Fibroblast of mammary gland (primary cell): ENCODE measurements at regions not wholly inside any gene's neighbourhood (a gene's known extent, or its start where the extent isn't known, plus 50 kb on each side); places are given as distances from the start of the nearest gene placed in this dataset.

Experiments used
- DNase-seq: peaks from one replicate; pipeline ENCODE4 v3.0.0-alpha.2; 2010; ENCODE audit warnings: low read depth
- H3K4me3 ChIP-seq: 2 replicates; pipeline ENCODE4 v1.5.1; 2011; ENCODE audit warnings: low read depth, mild to moderate bottlenecking, low read length, moderate library complexity; ENCODE audit not compliant: control insufficient read depth
- TF ChIP-seq, protein P1 (sequence below): conservative IDR thresholded peaks from 2 replicates; pipeline ENCODE4 v1.5.1; 2011; ENCODE audit warnings: low read depth, low read length, inconsistent platforms; ENCODE audit not compliant: control insufficient read depth, insufficient read depth

DNA sequence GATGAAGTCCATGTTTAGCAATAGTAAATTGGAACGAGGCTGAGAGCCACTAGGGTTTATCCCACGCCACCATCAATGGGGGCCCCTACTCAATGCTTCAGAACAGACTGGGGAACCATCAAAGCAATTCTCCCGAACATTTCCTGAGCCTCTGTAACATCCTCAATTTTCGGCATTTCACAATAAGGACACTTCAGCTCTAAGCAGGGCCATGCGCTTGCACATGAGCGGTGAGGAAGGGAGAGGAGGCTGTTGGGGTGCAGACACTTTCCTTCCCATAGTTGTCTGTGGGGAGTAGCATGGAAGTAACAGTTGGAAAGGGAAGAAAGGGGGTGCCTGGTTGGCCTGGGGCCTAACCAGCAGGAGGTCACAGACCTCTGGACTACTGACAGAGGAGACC lies 129.9 kb upstream of the PRMT8 start:
- no peak overlapping the region for H3K4me3 ChIP-seq
- TF ChIP-seq, protein P1, sequence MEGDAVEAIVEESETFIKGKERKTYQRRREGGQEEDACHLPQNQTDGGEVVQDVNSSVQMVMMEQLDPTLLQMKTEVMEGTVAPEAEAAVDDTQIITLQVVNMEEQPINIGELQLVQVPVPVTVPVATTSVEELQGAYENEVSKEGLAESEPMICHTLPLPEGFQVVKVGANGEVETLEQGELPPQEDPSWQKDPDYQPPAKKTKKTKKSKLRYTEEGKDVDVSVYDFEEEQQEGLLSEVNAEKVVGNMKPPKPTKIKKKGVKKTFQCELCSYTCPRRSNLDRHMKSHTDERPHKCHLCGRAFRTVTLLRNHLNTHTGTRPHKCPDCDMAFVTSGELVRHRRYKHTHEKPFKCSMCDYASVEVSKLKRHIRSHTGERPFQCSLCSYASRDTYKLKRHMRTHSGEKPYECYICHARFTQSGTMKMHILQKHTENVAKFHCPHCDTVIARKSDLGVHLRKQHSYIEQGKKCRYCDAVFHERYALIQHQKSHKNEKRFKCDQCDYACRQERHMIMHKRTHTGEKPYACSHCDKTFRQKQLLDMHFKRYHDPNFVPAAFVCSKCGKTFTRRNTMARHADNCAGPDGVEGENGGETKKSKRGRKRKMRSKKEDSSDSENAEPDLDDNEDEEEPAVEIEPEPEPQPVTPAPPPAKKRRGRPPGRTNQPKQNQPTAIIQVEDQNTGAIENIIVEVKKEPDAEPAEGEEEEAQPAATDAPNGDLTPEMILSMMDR = no peak
- no peak for DNase-seq

DNA sequence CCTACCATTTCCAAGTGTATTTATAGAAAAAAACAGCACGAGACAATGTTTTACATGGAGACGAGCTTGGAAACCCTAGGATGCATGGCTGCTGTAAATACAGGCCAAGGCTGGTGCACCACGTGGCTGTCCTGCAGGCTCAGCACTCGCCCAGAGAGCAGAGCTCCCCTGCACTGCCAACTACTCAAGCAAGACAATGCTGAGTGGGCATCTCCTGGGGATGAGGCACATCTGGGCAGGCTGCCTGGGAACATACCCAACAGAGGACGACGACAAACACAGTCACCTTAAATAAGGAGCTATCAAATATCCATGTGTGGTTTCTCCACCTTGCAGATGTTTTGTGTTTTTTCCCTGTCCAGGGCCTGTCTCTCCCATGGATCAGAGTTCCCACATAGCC lies 128.3 kb upstream of the PRMT8 start:
- TF ChIP-seq, protein P1 = no peak
- H3K4me3 ChIP-seq = no peak overlapping the region
- DNase-seq = no peak

DNA sequence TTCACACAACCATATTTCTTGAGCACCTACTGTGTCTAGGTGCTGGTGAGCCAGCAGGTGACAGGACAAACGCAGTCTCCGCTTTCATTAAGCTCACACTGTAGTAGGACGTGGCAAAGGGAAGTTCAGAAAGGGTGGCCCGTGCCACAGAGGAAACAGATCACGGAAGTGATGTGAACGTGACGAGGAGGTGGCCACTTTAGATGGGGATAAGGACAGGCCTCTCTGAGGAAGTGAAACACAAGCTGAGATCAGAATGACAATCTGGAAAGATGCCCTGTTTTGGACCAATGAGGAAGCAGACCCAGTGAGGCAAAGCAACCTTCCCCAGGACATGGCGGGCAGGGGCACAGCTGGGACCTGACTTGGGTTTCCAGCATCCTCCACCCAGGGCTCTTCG lies 127.4 kb upstream of the PRMT8 start:
- no peak for DNase-seq
- TF ChIP-seq, protein P1 = no peak
- no peak overlapping the region for H3K4me3 ChIP-seq

DNA sequence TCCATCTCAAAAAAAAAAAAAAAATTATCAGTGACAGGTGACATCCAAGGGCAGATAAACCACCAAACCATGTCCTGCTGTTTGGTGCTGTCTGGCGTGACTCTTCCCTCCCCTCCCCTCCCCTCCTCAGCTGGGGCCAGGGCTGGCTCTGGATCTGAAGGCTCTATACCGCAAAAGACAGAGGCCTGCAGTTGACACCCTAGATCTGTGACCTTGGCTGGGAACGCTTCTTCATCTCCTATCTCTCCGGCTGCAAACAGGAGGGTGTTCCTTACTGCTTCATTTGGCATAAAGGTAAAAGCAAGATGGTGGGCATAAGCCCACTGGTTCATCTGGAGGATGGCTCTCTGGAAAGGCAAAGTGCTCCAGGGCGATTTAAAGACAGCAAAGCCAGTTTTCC lies 126.8 kb upstream of the PRMT8 start:
- no peak for DNase-seq
- TF ChIP-seq, protein P1 = no peak
- H3K4me3 ChIP-seq = no peak overlapping the region

DNA sequence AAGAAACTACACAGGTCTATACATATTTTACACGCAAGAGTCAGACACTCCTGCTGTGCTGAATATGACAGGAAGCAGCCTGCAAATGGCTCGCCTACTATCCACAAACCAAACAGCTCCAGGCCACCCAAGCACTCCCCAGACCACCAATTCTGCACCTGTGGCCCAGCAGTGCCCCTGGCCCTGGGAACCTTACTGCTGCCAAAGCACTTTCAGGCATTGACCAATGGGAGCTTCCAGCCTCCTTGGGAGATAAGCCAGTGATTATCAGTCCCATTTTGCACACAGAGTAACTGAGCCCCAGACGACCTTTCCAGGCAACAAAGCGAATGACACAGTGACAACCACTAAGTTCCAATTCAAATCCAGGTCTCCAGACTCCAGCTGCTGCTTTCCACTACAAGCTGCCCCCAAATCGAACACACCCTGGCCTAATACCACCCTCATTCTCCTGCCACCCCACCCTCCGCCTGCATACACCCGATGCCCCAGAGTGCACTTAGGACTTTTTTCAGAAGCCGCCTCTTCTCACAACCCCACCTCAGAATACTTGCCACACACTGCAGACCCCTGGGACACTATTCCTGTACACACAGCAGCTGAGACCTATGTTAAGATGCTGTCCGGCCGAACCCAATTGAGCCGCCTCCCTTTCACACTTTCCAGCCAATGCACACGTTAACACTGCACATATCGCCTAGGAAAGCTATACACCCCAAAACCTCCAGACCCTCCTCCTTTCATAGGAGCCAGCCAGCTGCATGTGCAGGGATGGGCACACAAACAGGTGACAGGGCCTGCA lies 126.1 kb upstream of the PRMT8 start:
- TF ChIP-seq, protein P1 = no peak
- H3K4me3 ChIP-seq = no peak overlapping the region
- DNase-seq = no peak

DNA sequence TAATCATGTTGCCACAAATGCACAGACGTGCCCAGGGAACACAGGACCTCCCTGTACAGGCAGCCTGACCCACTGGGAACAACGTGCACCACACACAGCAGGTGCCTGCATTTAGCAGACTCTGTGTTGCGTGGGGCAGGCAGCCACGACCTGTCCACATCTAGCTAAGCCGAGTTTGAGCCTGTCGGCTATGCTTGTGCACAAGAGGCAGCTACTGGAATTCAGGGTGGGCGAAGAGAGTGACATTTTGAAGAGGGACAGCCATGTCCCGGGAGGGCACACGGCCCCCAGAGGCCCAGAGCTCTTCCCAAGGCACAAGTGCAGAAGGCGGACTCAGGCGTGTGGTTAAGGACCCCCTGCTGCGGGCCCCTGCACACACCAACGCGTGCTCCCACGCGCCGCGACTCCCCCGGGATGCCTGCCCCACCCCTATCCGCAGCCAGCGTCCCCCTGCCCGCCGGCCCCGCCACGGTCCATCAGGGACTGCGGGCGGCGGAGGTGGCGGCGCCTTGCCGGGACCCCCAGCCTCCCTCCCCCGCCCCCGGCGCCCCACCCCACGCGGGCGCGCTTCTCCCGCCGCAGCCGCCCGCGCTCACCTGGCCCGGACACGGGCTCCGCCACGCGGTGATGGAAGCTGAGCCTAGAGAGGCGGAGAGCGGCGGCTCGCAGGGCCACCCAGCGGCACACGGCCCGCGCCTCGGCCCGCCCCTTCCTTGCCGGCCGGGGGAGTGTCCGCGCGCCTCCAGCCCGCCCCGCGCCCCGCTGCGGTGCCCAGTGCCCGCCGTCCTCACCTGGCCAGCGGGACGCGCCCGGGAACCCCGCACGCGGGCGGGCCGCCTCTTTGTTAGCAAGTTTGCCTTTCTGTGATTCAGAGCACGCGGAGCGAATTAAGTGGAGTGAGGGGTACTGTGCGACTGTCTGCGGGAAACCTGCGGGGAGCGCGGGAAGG lies 125.3 kb upstream of the PRMT8 start:
- TF ChIP-seq, protein P1 = no peak
- H3K4me3 ChIP-seq = no peak overlapping the region
- no peak for DNase-seq
